HTR-8/SVneo (cell line): ENCODE measurements at regions not wholly inside any gene's neighbourhood (a gene's known extent, or its start where the extent isn't known, plus 50 kb on each side); places are given as distances from the start of the nearest gene placed in this dataset.

Experiments used
- DNase-seq: peaks from one replicate; pipeline ENCODE4 v3.0.0; 2011; ENCODE audit warnings: low spot score, mixed read lengths; ENCODE audit not compliant: insufficient read length
- FAIRE-seq: peaks from 2 replicates; lab custom pipeline; 2011; peaks lifted over from hg19 to GRCh38; lab: Jason Lieb, UNC

DNA sequence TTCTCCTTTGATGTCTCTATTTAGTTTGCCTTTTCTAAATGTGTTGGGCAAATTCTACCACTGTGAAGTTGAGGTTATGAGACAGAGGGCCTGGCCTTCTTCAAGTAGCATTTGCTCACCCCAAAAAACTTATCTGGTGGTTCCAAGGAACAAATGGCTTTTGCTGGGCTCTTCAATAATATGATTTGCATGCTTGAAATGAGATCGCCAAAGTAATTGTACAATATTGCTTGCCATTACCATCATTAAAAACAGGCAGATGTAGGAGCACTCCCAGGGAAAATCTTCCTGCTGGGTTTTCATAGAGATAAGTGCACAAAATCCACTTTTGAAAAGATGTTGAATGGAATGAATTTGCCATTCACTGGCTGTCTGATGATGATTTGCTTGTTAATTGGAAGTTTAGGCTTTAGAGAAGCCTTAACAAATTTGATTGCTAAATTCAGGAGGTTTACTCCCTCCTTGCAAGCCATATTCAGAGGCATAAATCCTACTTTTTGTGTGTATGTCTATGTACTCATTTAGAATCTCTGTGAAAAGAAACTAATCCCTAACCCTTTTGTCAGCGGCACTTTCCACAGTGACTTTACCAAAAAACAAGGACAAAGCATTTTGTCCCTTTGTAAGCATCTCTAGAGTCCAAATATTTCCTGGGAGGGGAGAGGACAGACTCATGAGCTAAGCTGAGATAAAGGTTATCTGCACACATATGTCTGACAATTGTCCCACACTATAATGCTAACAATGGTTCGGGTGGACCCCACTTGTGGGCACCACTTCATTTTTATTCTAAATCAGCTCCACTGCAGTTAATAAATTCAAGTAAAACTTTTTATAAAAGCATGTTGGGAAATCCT, 240.8 kb upstream of the PIK3C3 start:
- DNase-seq (no peak), FAIRE-seq (no peak)

DNA sequence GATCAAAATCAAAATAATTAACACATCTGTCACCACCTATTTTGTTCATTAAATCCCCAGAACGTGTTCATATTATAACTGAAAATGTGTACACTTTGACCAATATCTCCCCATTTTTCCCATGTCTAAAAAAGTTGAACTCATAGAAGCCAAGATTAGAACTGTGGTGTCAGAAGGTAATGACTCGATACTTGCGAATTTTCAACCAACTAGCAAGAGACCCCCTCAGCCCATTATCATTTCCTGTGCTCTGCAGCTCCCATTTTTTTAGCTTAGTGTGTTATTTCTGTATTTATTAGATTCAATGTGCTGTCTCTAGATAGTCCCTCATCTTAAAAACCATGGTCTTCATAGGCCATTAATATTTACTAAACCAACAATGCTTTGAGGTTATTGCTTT, 248.7 kb upstream of the PIK3C3 start:
- FAIRE-seq = no peak

DNA sequence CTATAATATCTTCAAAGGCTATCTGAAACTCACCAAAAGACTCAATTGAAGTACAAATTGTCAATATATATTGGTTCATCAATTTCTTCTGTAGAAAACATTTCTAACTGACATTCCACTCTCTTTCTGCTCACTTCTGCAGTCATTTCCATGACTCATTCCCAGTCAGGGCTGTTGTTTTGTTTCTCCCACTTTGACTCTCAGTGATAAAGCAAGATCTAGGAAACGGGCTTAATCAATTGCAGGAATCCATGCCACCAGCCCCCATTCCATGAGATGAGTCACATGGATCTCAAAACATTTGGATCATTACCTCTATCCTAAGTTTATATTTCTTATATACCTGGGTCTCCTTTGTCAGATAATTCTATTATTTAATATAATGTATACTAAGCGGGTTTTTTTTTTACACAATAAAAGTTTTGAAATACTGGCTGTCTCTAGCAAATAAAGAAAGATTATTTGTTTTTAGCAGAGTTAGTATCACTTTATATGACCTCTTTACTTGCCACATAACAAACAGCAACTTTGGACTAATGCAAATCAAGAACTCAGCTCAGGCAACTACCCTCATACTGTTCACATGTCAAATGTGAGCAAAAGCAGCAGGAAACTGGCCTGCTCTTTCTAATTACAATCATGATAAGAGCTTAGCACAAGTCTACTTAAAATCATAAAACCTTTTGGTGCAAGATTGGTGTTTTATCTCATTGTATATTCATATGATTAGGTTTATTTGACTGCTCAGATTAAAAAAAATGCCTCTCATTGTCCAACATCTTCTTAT, 251.1 kb upstream of the PIK3C3 start:
- no peak for DNase-seq
- no peak for FAIRE-seq

More for the DNA sequence above, 248.7 kb upstream of the PIK3C3 start:
- DNase-seq = no peak

DNA sequence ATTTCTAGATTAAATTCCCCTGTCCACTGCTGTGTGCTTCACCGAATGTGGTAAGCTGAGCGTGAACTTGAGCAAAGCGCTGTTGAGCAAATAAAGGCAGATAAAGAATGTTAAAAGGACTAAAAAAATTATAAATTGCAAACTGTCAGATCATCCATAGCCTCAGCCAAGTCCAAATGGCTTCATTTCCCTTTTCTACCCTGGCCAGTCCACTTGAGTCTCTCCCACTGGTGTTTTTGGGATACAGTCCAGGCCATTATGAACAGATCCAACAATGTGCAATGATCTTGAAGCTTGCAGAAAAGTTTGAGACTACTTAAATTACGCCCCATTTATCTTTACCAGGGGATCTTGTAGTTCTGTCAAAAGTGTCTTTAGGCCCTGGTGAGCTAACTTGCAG, 254.6 kb upstream of the PIK3C3 start:
- FAIRE-seq = no peak
- DNase-seq = no peak

DNA sequence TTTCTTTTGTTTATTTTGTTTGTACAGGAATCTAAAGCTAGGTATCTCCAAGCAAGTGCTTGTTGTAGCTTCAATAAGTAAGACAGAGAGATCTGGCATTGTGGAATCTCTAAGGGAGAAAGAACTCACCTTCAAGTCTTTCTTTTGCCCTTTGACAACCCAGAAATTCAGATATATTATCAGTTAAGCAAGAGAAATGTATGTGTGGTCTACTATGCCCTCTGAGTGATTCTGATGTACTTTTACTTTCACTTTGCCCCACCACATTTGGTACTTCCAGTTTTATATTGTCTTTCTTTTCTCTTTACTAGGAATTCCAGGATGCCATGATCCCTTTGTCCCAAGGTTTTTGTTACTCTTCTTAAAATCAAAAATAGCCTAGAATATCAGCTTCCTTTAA, 259.6 kb upstream of the PIK3C3 start:
- DNase-seq (no peak), FAIRE-seq (no peak)

DNA sequence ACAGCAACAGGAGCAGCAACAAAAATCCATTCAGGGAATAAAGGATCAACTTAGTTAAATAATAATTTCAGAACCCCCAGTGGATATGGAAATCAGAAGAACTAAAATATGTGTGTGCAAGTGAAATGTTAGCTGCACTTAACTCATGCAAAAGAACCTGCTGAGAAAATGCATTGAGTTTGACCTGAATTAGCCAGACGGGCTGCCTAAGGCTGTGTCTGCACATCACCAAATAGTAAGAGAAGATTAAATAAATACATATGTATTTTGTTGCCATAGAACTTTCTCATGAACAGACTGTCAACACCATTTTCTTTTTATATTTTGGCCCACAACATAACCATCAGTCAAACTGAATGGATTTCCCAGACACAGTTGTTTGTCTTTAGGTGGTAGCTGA, 262.0 kb upstream of the PIK3C3 start:
- FAIRE-seq (no peak), DNase-seq (no peak)

DNA sequence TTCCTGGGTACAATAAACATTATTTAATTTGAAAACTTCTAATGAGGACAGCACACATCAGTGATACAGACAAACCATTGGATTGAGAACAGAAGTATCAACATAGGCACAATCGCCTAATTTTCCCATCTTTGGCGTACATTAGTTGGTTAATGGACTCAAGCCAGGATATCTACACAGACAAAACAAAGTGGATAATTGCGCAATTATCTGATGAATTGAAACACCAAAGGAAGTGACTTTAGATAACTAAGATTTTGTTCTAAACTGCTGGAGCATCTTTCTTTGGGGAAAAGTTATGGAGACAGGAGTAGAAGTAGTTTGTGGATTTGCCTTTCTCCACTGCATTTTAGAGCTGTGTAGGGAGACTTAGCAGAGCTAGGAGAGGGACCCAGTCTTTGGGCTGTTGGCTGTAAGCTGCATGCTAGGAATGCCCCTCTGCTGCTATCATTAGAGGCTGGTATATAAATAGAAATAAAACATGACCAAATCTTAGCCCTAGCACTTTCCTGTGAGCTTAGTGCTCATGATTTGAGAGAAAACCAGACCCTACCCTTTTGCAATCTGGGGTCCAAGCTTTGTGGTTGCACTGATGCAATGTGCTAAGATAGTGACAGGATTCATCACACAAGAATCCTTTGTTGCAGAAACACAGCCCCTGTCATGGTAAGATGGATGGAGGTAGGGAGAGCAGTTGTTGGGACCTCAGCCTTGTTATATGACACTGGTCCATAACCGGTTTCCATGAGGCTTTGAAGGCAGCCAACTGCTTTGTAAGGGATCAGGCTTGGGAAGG, 264.5 kb upstream of the PIK3C3 start:
- no peak for FAIRE-seq
- DNase-seq = no peak

DNA sequence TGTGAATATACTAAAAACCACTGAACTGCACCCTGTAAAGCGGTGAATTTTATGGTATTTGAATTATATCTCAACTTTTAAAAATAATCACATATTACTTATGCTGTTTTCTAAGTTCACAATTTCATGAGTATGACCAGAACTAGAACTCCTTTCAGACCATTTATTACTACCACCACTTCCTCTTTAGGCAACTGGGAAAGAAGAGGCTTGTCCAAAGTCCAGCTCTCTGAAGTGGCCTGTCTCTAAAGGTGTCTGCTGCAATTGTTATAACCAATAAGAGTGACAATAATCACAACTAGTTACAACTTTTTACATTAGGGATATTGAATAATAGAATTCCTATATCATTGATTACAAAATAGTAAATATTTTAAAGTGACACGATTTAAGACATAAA, 267.9 kb upstream of the PIK3C3 start:
- FAIRE-seq = no peak
- no peak for DNase-seq

DNA sequence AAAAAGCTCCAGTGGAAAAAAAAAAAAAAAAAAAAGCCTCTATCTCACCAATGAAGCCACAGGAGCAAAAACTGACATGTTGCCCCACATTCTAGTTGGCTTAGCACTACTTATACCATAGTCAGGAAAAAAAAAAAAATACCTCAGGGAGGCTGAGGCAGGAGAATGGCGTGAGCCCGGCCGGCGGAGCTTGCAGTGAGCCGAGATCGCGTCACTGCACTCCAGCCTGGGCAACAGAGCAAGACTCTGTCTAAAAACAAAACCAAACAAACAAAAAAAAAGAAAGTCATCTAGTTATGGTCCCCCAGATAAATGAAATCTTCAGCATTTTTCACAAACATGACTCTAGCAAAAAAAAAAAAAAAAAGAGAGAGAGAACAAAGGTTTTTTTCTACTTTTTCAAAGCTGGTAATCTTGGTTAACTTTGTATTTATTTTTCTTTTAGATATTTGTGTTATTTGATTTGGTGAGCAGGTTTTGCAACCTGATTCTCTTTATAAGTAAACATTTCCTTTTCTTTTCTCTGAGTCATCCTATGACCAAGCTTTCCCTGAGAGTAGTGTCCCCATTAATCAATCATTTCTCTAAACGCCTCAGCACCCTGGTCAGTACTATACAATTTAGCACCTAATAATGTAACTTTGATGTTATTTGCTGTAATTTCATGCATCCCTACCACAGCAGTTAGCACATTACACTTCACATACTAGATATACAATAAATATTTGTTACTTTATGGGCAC, 273.7 kb upstream of the PIK3C3 start:
- DNase-seq (no peak), FAIRE-seq (no peak)

DNA sequence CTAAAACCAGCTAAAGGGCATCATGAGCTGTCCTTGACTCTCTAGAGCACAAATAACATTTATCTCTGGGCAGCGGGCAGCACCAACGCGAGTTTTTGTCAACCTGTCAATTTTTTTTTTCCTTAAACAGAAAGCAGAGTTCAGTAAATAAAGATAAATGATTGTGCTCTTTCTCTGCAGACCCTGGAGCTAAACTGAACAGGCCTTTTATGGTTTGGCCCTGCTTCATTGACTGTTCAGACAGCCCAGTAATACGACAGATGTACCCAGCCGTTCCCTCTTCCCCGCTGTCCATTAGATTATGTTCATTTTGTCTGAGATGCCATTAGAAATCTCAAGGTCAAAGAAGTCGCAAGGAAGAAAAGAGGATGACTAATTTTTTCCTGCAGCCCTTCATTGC, 280.5 kb upstream of the PIK3C3 start:
- DNase-seq (no peak), FAIRE-seq (no peak)

DNA sequence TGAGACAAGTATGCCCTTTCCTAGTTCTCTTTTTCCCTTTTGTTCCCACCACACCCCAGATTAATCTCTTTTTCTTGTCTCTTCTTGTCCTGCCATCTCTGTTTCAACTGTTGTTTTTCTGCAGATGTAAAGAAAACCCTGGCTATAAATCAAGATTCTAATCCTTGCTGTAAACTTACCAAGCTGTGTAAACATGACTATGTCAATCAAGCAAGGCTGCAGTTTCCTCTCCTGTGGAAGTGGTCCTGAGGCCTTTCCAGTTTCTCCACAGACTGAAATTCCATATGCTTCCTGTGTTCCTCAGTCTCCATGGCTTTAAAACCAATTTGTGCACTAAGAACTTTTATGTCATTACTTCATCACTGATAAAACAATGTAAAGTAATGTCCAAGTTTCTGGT, 288.8 kb upstream of the PIK3C3 start:
- no peak for DNase-seq
- FAIRE-seq = no peak

DNA sequence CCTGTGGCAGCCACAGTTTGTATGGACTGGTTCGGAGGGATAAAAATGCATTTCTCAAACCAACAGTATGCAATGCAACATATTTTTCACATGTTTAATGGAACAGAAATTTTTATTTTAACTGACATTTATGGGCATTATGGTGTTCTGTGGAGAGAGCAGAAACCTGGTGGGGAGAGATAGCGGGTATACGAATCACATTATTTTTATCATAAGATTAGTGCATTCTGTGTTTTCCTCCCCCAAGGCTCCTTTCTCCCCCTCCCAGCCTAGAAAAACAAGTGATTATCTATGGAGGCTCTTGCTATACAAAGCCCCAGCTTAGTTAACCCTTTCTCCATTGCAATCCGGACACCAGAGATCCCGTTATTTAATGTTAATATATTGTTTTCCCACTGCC, 289.8 kb upstream of the PIK3C3 start:
- FAIRE-seq = no peak
- no peak for DNase-seq

DNA sequence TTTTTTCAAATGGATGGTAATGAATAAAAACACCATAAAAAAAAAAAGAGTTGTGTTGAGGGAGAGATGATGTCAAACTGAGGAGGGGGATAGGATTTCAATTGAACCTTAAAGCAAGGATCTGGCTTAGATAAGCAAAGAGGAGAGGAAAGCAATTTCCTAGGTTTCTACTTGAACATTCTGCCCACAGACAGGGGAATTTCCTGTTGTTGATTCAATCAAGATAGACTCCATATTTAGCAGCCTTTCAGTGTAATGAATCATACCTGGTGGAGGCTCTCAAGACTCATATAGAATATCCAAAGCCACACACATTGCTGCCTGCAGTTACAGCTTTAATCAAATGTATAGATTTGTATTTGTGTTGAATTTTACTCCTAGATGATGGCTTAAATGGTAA, 294.4 kb upstream of the PIK3C3 start:
- DNase-seq (no peak), FAIRE-seq (no peak)

DNA sequence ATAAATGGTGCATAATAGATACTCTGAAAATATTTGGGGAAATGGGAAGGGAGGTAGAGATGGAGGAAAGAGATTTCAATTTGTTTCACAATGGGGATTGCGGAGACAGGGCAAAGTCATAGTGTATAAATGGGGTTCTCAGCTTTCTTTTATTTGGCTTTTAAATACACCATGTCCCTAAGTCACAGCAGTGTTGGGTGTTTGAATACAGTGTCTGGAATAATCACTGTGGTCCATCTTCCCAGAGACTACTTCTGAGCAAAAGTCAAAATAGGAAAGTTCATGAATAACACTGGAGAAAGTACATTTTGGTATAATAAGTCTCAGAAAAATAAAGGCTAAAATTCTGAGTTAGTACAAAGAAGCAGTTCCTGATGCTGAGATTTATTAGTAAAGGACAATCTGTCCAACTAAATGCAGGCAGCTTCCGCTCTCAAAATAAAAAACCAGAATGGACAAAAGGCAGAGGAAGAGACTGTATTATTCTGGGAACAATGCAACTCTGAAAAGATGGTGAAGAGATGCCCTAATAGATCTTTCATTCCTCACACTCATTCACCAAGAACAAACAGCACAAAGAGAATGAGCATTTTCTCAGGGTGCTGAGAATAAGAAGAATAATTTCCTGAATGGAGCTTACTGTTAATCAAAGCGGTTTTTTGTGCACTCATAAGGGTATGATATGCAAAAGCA, 295.4 kb upstream of the PIK3C3 start:
- DNase-seq = no peak
- FAIRE-seq = no peak

DNA sequence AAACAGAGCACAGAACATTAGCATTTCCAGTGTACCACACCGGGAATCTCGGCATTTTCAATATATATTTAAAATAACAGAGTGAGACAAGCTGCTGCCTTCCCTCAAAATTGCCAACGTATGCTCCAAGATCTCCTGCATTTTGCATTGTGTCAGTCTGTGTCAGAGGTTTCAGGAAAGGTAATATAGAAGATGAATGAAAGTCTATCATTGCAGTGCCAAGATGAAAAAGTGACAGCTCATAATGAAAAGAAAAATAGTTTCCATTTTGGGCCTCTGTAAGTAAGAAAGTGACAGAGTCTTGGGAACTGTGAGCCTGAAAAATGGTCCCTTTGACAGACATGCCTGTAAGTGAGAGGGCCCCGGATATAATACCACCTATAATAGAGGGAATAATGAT, 297.8 kb upstream of the PIK3C3 start:
- no peak for FAIRE-seq
- no peak for DNase-seq

DNA sequence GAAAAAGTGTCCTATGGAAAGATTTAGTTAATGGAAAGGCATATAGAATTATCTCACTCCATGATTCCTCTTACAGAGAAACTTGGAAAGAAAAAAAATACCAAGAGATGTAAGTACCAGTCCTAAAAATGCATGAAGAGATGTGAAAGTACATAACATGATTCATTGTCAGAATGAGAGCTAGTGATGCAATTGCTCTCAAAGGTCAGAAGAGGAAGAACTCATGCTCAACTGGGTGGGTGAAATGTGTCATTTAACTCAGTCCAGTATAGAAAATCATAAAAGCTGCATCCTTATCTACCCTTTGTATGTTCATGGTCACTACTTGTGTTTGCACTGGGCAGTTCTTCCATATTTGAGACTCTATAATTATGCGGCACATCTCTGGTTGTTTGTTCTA, 300.0 kb upstream of the PIK3C3 start:
- FAIRE-seq (no peak), DNase-seq (no peak)

DNA sequence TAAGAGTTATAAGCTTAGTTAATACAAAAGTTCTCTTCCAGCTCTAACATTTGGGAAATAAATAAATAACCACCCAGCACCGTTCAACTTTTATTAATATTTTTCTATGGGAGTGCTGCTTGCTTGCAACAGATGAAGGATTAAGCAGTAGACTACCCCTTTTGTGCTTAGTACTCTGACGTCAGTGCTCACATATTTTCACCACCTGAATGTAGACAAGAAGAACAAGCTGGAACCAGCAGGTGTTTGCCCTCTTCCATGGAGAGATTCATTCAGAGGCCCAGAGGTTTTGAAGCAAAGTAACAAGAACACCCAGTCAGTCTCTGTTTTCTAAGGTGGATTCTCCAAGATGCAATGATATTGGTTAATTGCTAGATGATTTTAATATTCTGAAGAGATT, 307.1 kb upstream of the PIK3C3 start:
- no peak for FAIRE-seq
- no peak for DNase-seq

DNA sequence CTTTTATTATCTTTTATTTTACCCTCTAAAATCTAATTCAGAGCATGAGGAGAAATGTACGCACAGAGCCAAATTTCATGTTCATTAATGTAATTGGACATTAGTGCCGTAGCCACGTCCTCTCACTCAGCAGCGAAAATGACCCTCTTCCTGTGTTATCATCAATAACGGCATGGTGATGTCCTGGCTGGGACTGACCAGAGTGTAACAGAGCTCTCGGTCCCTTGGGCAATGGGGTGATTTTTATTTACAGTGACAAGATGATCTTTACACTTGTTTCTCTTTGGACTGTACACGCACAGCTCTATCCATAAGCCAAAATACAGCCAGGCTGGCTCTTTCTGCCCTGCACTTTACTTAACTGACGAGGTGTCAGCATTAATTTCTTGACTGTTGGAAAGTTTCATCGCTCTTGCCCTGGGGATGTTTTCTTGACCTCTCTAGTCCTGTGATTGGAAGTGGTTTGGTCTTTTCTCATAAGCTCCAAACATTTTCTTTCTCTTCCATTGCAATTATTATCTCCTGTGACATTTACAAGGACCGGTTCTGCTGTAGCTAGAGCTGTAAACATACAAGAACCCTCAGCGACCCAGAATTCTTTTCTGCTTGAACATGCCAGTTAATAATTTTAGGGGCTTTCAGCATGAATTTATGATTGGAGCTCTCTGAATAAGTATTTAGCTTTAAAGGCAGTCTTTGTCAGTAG, 308.0 kb upstream of the PIK3C3 start:
- DNase-seq (no peak), FAIRE-seq (no peak)
